ENCODE measurements at regions not wholly inside any gene's neighbourhood (a gene's known extent, or its start where the extent isn't known, plus 50 kb on each side); places are given as distances from the start of the nearest gene placed in this dataset.

- H3K4me1 ChIP-seq = no peaks in the 10 kb centered on the region
- H3K4me3 ChIP-seq = no peak overlapping the region
- H3K36me3 ChIP-seq = no peaks in the 10 kb centered on the region
- 83 to 95% methylated on average over 1 of the region's 1 CpG for WGBS, 2 donors
- DNase-seq (no peak), ATAC-seq (ENCODE audit: low FRiP score in 2 of 2) (no peak)
- H3K27me3 ChIP-seq = no peaks in the 10 kb centered on the region
- peaks cover 0 to 10% (median 3%) of the 10 kb centered on the region in 4 donors for H3K9me3 ChIP-seq
- H3K27ac ChIP-seq = no peak overlapping the region
- no peak for TF ChIP-seq CTCF (IDR thresholded peaks at IDR 0.05)
- no peak for TF ChIP-seq POLR2AphosphoS5 (IDR thresholded peaks at IDR 0.05)
- TF ChIP-seq POLR2A (IDR thresholded peaks at IDR 0.05) = no peak
- TF ChIP-seq EP300 (IDR thresholded peaks at IDR 0.05) = no peak
These were observed 166.4 kb downstream of the FAXC start for GRCh38 chr6:99183066-99183465.

GRCh38 chr6:99181174-99181573, 168.3 kb downstream of the FAXC start:
- Histone ChIP-seq H3K27ac (no peak overlapping the region), H3K4me3 (no peak overlapping the region), H3K4me1 (no peaks in the 10 kb centered on the region), H3K9me3 (peaks cover 0 to 10% (median 3%) of the 10 kb centered on the region in 4 donors), H3K27me3 (no peaks in the 10 kb centered on the region), H3K36me3 (no peaks in the 10 kb centered on the region)
- no peak for DNase-seq
- no peak for ATAC-seq (ENCODE audit: low FRiP score in 2 of 2)
- TF ChIP-seq EP300 (IDR thresholded peaks at IDR 0.05) = no peak
- TF ChIP-seq CTCF (IDR thresholded peaks at IDR 0.05) = no peak
- TF ChIP-seq POLR2A (IDR thresholded peaks at IDR 0.05) = no peak
- no peak for TF ChIP-seq POLR2AphosphoS5 (IDR thresholded peaks at IDR 0.05)
- 90 to 97% methylated on average over 1 of the region's 1 CpG for WGBS, 2 donors

GRCh38 chr6:99178168-99178567, 171.3 kb downstream of the FAXC start:
- Histone ChIP-seq H3K4me3 (no peak overlapping the region), H3K36me3 (no peaks in the 10 kb centered on the region), H3K4me1 (no peaks in the 10 kb centered on the region), H3K9me3 (peaks cover 0 to 10% (median 3%) of the 10 kb centered on the region in 4 donors), H3K27me3 (no peaks in the 10 kb centered on the region), H3K27ac (no peak overlapping the region)
- no peak for ATAC-seq (ENCODE audit: low FRiP score in 2 of 2)
- peak in 1 of 2 donors; percentile 21 for DNase-seq
- 45 to 59% methylated on average over 2 of the region's 2 CpGs for WGBS, 2 donors
- TF ChIP-seq POLR2A (IDR thresholded peaks at IDR 0.05) = no peak
- TF ChIP-seq POLR2AphosphoS5 (IDR thresholded peaks at IDR 0.05) = no peak
- TF ChIP-seq CTCF (IDR thresholded peaks at IDR 0.05) = no peak
- TF ChIP-seq EP300 (IDR thresholded peaks at IDR 0.05) = no peak

- Histone ChIP-seq H3K4me3 (no peak overlapping the region), H3K4me1 (no peaks in the 10 kb centered on the region), H3K27me3 (no peaks in the 10 kb centered on the region), H3K9me3 (peaks cover 0 to 10% (median 3%) of the 10 kb centered on the region in 4 donors), H3K36me3 (no peaks in the 10 kb centered on the region), H3K27ac (no peak overlapping the region)
- DNase-seq (no peak), ATAC-seq (ENCODE audit: low FRiP score in 2 of 2) (no peak)
- 93 to 94% methylated on average over 2 of the region's 2 CpGs for WGBS, 2 donors
- TF ChIP-seq EP300 (IDR thresholded peaks at IDR 0.05) (no peak), CTCF (IDR thresholded peaks at IDR 0.05) (no peak), POLR2AphosphoS5 (IDR thresholded peaks at IDR 0.05) (no peak), POLR2A (IDR thresholded peaks at IDR 0.05) (no peak)
These were observed 171.7 kb downstream of the FAXC start for GRCh38 chr6:99177736-99178135.

GRCh38 chr6:99165838-99166237, 183.6 kb downstream of the FAXC start:
- Histone ChIP-seq H3K36me3 (no peaks in the 10 kb centered on the region), H3K27me3 (no peaks in the 10 kb centered on the region), H3K4me3 (no peak overlapping the region), H3K27ac (no peak overlapping the region), H3K4me1 (no peaks in the 10 kb centered on the region), H3K9me3 (no peaks in the 10 kb centered on the region)
- no peak for DNase-seq
- no peak for ATAC-seq (ENCODE audit: low FRiP score in 2 of 2)
- TF ChIP-seq CTCF (IDR thresholded peaks at IDR 0.05) (no peak), EP300 (IDR thresholded peaks at IDR 0.05) (no peak), POLR2AphosphoS5 (IDR thresholded peaks at IDR 0.05) (no peak), POLR2A (IDR thresholded peaks at IDR 0.05) (no peak)
